SIG-M5 treated with dmso at 0.1 percent for 504 hours (cell line): ENCODE measurements at regions not wholly inside any gene's neighbourhood (a gene's known extent, or its start where the extent isn't known, plus 50 kb on each side); places are given as distances from the start of the nearest gene placed in this dataset.

ENCODE experiments used
- DNase-seq: peaks from one replicate; lab custom pipeline; 2025; ENCODE audit not compliant: unreplicated experiment; lab: John Stamatoyannopoulos, UW

DNA sequence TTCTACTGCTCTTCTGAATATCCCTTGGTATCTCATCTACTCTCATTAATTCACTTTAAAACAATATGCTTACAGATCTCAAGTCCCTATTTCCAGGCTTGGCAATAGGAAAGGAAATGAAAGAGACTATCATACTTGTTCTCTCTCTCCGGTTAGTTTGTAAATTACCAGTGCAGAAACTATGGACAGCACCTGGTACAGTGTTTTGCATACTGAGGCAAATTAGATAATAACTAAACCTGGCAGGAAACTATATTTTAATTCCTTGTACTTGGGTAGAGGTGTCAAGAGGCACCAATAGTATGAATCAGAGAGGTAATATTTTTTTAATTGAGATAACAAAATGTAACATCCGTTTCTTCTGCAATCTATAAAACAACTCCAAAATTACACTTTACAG lies 97.7 kb upstream of the TMEM196 start:
- no peak for DNase-seq

DNA sequence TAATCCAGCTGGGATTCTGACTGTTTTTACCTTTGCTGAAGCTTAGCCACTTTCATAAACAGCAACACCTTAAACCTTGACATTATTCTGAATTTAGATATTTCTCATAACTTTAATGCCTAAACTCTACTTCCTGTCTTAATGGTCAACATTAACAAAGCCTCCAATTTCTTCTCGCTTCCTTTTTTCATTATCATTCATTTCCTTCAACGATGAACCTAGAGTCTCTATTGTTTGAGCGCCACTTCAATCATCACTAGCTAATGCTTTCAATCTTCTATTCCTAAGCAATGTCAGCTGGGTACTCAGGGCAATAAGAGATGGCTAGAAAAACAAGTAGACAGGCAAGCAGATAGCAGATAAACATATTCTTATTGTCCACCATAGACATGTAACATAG lies 96.6 kb upstream of the TMEM196 start:
- no peak for DNase-seq

DNA sequence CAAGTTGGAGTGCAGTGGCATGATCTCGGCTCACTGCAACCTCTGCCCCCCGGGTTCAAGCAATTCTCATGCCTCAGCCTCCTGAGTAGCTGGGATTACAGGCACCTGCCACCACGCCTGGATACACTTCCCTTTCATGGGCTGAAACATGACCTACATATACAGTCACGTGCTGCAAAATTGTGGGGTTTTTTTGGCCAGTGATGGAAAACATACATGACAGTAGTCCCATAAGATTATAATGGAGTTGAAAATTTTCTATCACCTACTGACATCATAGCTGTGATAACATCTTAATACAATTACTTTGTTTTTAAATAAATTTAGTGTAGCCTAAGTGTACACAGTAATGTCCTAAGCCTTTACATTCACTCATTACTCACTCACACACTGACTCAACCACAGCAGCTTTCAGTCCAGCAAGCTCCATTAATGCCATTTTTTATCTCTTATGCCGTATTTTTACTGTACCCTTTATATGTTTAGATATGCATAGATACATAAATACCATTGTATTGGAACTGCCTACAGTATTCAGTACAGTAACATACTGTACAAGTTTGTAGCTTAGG lies 79.9 kb upstream of the TMEM196 start:
- no peak for DNase-seq

DNA sequence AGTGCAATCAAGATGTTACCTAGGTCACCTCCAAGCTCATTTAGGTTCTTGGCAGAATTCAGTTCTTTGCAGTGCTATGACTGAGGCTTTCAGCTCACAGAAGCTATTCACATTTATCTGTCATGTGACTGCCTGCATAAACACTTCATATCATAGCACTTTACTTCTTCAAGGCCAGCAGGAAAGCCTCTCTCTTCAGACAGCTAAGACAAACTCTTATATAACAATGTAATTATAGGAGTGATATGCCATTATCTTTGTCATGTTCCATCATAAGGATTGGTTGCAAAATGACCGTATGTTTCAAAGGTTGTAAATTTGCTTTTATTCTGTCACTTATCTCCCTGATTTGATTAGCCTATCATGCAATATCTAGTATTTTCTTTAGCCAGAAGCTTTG lies 78.8 kb upstream of the TMEM196 start:
- DNase-seq = no peak

GRCh38 chr7:19851504-19851903 lies 78.1 kb upstream of the TMEM196 start:
- DNase-seq = no peak

DNA sequence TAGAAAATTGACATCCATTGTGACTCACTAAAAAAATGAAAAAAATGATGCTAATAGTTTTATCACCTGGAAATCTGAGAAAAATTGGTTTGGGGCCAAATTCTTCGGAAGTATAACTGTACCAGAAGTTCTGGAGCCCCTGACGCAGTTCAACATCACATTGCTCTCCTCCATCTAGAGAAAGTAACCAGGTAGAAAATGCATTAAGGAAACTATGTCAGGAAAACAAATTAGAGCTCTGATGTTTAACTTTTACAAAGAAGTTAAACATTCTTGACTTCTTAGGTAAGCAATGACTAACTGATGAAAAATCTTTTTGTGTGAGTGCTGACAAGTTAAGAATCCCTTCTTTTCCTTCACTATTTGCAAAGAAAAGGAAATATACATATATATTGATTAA lies 61.1 kb upstream of the TMEM196 start:
- DNase-seq = no peak

- no peak for DNase-seq
Observed at GRCh38 chr7:19830604-19831003, 57.2 kb upstream of the TMEM196 start.
